ENCODE measurements at regions not wholly inside any gene's neighbourhood (a gene's known extent, or its start where the extent isn't known, plus 50 kb on each side); places are given as distances from the start of the nearest gene placed in this dataset.

GRCh38 chr13:59099182-59099974 is 1064.3 kb downstream of the DIAPH3 start:
- peaks cover 8% of the 10 kb centered on the region for H3K4me1 Mint-ChIP-seq (ENCODE audit: unreplicated experiment)
- H3K27me3 Mint-ChIP-seq (ENCODE audit: unreplicated experiment), result no peaks in the 10 kb centered on the region
- H3K4me3 Mint-ChIP-seq (ENCODE audit: unreplicated experiment), result no peak overlapping the region
- DNase-seq (ENCODE audit: low spot score), result no peak
- TF ChIP-seq CTCF (IDR thresholded peaks at IDR 0.05; ENCODE audit: unreplicated experiment), result no peak
- no peaks in the 10 kb centered on the region for H3K9me3 Mint-ChIP-seq (ENCODE audit: unreplicated experiment)
- no peak overlapping the region for H3K27ac Mint-ChIP-seq (ENCODE audit: unreplicated experiment)
- no peaks in the 10 kb centered on the region for H3K36me3 Mint-ChIP-seq (ENCODE audit: low read depth, unreplicated experiment)

- peaks cover 4% of the 10 kb centered on the region for H3K9me3 Mint-ChIP-seq (ENCODE audit: unreplicated experiment)
- H3K36me3 Mint-ChIP-seq (ENCODE audit: low read depth, unreplicated experiment), result peaks cover 4% of the 10 kb centered on the region
- H3K27me3 Mint-ChIP-seq (ENCODE audit: unreplicated experiment), result no peaks in the 10 kb centered on the region
- no peak for DNase-seq (ENCODE audit: low spot score)
- H3K4me1 Mint-ChIP-seq (ENCODE audit: unreplicated experiment), result peaks cover 8% of the 10 kb centered on the region
- no peak overlapping the region for H3K4me3 Mint-ChIP-seq (ENCODE audit: unreplicated experiment)
- H3K27ac Mint-ChIP-seq (ENCODE audit: unreplicated experiment), result no peak overlapping the region
- no peak for TF ChIP-seq CTCF (IDR thresholded peaks at IDR 0.05; ENCODE audit: unreplicated experiment)
Measured at GRCh38 chr13:59103004-59103768, 1060.5 kb downstream of the DIAPH3 start.

- no peak overlapping the region for H3K4me3 Mint-ChIP-seq (ENCODE audit: unreplicated experiment)
- H3K36me3 Mint-ChIP-seq (ENCODE audit: low read depth, unreplicated experiment), result peaks cover 4% of the 10 kb centered on the region
- no peak for TF ChIP-seq CTCF (IDR thresholded peaks at IDR 0.05; ENCODE audit: unreplicated experiment)
- H3K9me3 Mint-ChIP-seq (ENCODE audit: unreplicated experiment), result peaks cover 3% of the 10 kb centered on the region
- H3K27ac Mint-ChIP-seq (ENCODE audit: unreplicated experiment), result no peak overlapping the region
- no peaks in the 10 kb centered on the region for H3K27me3 Mint-ChIP-seq (ENCODE audit: unreplicated experiment)
- no peak for DNase-seq (ENCODE audit: low spot score)
- peaks cover 8% of the 10 kb centered on the region for H3K4me1 Mint-ChIP-seq (ENCODE audit: unreplicated experiment)
Measured at GRCh38 chr13:59111751-59112171, 1052.0 kb downstream of the DIAPH3 start.

DNA sequence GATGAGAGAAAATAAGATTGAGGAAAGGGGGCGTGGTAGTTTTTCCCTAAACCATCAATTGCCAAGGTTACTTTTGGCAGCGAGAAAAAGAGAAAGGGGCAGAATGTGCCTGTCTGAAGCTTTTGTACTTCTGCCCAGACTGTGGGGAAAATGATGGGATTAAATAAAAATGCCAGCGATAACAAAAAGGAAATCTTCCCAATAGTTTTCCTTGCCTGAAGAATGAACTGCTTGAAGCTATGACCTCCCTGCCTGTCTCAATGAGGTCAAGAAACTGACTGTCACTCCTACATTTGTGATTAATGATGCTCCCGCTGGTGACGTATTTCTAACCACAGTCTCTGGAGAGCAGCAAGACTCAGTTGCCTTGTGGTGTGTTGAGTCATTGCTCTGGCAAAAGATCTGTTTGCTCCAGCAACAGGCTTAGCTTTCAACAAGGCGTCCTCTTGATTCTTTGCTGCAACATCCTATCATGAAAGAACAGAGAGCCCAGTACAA is 1051.5 kb downstream of the DIAPH3 start:
- Mint-ChIP-seq H3K27ac (ENCODE audit: unreplicated experiment) (no peak overlapping the region), H3K4me3 (ENCODE audit: unreplicated experiment) (no peak overlapping the region), H3K9me3 (ENCODE audit: unreplicated experiment) (no peaks in the 10 kb centered on the region), H3K36me3 (ENCODE audit: low read depth, unreplicated experiment) (no peaks in the 10 kb centered on the region), H3K27me3 (ENCODE audit: unreplicated experiment) (no peaks in the 10 kb centered on the region), H3K4me1 (ENCODE audit: unreplicated experiment) (peaks cover 8% of the 10 kb centered on the region)
- no peak for DNase-seq (ENCODE audit: low spot score)
- no peak for TF ChIP-seq CTCF (IDR thresholded peaks at IDR 0.05; ENCODE audit: unreplicated experiment)

GRCh38 chr13:59119475-59119874 is 1044.3 kb downstream of the DIAPH3 start:
- no peak for DNase-seq (ENCODE audit: low spot score)
- Mint-ChIP-seq H3K27me3 (ENCODE audit: unreplicated experiment) (peaks cover 2% of the 10 kb centered on the region), H3K4me3 (ENCODE audit: unreplicated experiment) (no peak overlapping the region), H3K9me3 (ENCODE audit: unreplicated experiment) (no peaks in the 10 kb centered on the region), H3K36me3 (ENCODE audit: low read depth, unreplicated experiment) (no peaks in the 10 kb centered on the region), H3K4me1 (ENCODE audit: unreplicated experiment) (peaks cover 4% of the 10 kb centered on the region), H3K27ac (ENCODE audit: unreplicated experiment) (no peak overlapping the region)
- TF ChIP-seq CTCF (IDR thresholded peaks at IDR 0.05; ENCODE audit: unreplicated experiment), result no peak

Data from endothelial cell (in vitro differentiated cells).